CD4-positive, alpha-beta memory T cell (primary cell): ENCODE measurements at regions not wholly inside any gene's neighbourhood (a gene's known extent, or its start where the extent isn't known, plus 50 kb on each side); places are given as distances from the start of the nearest gene placed in this dataset.

Experiments
- CTCF ChIA-PET: fragments of 350-600 bp; sonication (Branson Sonifier 250); formaldehyde crosslinking; loops from one replicate; lab custom pipeline; 2021; ENCODE audit warnings: inconsistent platforms; ENCODE audit not compliant: partially characterized antibody; lab: Charles Lee
- POLR2A ChIA-PET: fragments of 350-600 bp; sonication (Branson Sonifier 250); formaldehyde crosslinking; loops from one replicate; lab custom pipeline; 2021; ENCODE audit not compliant: partially characterized antibody; lab: Charles Lee
- DNase-seq, 5 donors: peaks; one replicate each; pipeline versions ENCODE4 v3.0.0 to v3.0.0-alpha.2; 2020 to 2022; ENCODE audit warnings: mixed read lengths in 1 of 5
- H3K27ac ChIP-seq: one replicate; pipeline ENCODE4 v1.7.0; 2013; ENCODE audit warnings: low read depth, low read length
- H3K27me3 ChIP-seq: 2 replicates; pipeline ENCODE4 v1.7.0; 2013; ENCODE audit warnings: mild to moderate bottlenecking, low read length, moderate library complexity; ENCODE audit not compliant: insufficient read depth
- H3K36me3 ChIP-seq: 2 replicates; pipeline ENCODE4 v1.7.0; 2013; ENCODE audit warnings: mild to moderate bottlenecking, low read length, moderate library complexity; ENCODE audit not compliant: insufficient read depth
- H3K4me1 ChIP-seq: 2 replicates; pipeline ENCODE4 v1.7.0; 2013; ENCODE audit warnings: mild to moderate bottlenecking, low read length, moderate library complexity; ENCODE audit not compliant: insufficient read depth
- H3K4me3 ChIP-seq, 2 donors: one replicate each; pipeline ENCODE4 v1.7.0; 2013; ENCODE audit warnings: low read length in 2 of 2, mild to moderate bottlenecking in 1 of 2
- H3K9me3 ChIP-seq, 2 donors: one replicate each; pipeline ENCODE4 v1.7.0; 2013; ENCODE audit warnings: low read length in 2 of 2, control low read depth in 1 of 2; ENCODE audit not compliant: control insufficient read depth in 1 of 2
- H3K27ac Mint-ChIP-seq, 7 donors: one replicate each; pipeline ENCODE4 v1.8.0; 2020 to 2021; ENCODE audit warnings: mixed read lengths in 7 of 7, mild to moderate bottlenecking in 6 of 7, inconsistent platforms in 3 of 7, moderate library complexity in 3 of 7
- H3K27me3 Mint-ChIP-seq, 2 donors: one replicate each; pipeline ENCODE4 v1.8.0; 2020 to 2021; ENCODE audit warnings: mixed read lengths in 2 of 2
- H3K36me3 Mint-ChIP-seq, 2 donors: one replicate each; pipeline ENCODE4 v1.8.0; 2020 to 2021; ENCODE audit warnings: mixed read lengths in 2 of 2, inconsistent platforms in 1 of 2, mild to moderate bottlenecking in 1 of 2
- H3K4me1 Mint-ChIP-seq, 4 donors: one replicate each; pipeline ENCODE4 v1.8.0; 2020 to 2021; ENCODE audit warnings: mixed read lengths in 4 of 4, mild to moderate bottlenecking in 1 of 4
- H3K4me3 Mint-ChIP-seq, 8 donors: one replicate each; pipeline ENCODE4 v1.8.0; 2020 to 2021; ENCODE audit warnings: mixed read lengths in 8 of 8, mild to moderate bottlenecking in 7 of 8, moderate library complexity in 6 of 8, inconsistent platforms in 3 of 8
- H3K9me3 Mint-ChIP-seq, 8 donors: one replicate each; pipeline ENCODE4 v1.8.0; 2020 to 2021; ENCODE audit warnings: mixed read lengths in 8 of 8, mild to moderate bottlenecking in 5 of 8, inconsistent platforms in 3 of 8, moderate library complexity in 1 of 8
- intact Hi-C: fragments of 100-400 bp; cut with micrococcal nuclease; formaldehyde crosslinking; loops from one replicate; pipeline ENCODE4 v1.15.1; 2023

GRCh38 chr18:60754413-60755009 lies 381.9 kb upstream of the MC4R start:
- no peaks in the 10 kb centered on the region for H3K36me3 Mint-ChIP-seq
- POLR2A ChIA-PET = no interaction called here
- H3K36me3 ChIP-seq = no peaks in the 10 kb centered on the region
- DNase-seq = no peak
- H3K4me3 Mint-ChIP-seq = no peak overlapping the region
- H3K27ac ChIP-seq = no peak overlapping the region
- H3K27me3 Mint-ChIP-seq = no peaks in the 10 kb centered on the region
- peaks cover 0 to 6% (median 0%) of the 10 kb centered on the region in 8 donors for H3K9me3 Mint-ChIP-seq
- CTCF ChIA-PET = no interaction called here
- H3K4me1 Mint-ChIP-seq = no peaks in the 10 kb centered on the region
- H3K4me1 ChIP-seq = no peaks in the 10 kb centered on the region
- intact Hi-C loops = no loop called here
- no peak overlapping the region for H3K27ac Mint-ChIP-seq
- H3K4me3 ChIP-seq = no peak overlapping the region
- H3K9me3 ChIP-seq = no peaks in the 10 kb centered on the region
- H3K27me3 ChIP-seq = no peaks in the 10 kb centered on the region

DNA sequence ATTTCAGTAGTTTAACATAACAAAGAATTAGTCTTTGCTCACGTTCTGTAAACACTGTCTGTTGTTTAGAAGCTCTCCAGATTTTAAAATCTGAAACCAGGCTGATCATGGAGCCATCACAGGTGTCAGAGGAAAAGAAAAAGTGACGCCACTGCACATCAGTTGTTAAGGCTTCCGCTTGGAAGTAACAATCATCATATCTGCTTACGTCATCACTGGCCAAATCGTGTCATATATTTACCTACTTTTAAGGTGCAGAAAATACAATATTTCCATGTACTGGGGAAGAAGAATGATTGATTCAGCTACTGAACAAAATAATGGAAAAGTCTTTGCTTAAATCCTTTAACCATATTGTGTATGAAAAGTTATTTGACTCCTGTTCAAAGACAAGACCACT lies 382.6 kb upstream of the MC4R start:
- Mint-ChIP-seq H3K27me3 (no peaks in the 10 kb centered on the region), H3K4me1 (no peaks in the 10 kb centered on the region), H3K27ac (no peak overlapping the region), H3K4me3 (no peak overlapping the region), H3K36me3 (no peaks in the 10 kb centered on the region), H3K9me3 (peaks cover 0 to 6% (median 0%) of the 10 kb centered on the region in 8 donors)
- no peak overlapping the region for H3K4me3 ChIP-seq
- no peak for DNase-seq
- no peak overlapping the region for H3K27ac ChIP-seq
- H3K36me3 ChIP-seq = no peaks in the 10 kb centered on the region
- H3K9me3 ChIP-seq = no peaks in the 10 kb centered on the region
- H3K27me3 ChIP-seq = no peaks in the 10 kb centered on the region
- no peaks in the 10 kb centered on the region for H3K4me1 ChIP-seq
- intact Hi-C loops = no loop called here
- ChIA-PET POLR2A (no interaction called here), CTCF (no interaction called here)

GRCh38 chr18:60775978-60776377 lies 403.4 kb upstream of the MC4R start:
- no peak overlapping the region for H3K4me3 Mint-ChIP-seq
- intact Hi-C loops = no loop called here
- Histone ChIP-seq H3K4me1 (no peaks in the 10 kb centered on the region), H3K27me3 (no peaks in the 10 kb centered on the region), H3K27ac (no peak overlapping the region), H3K4me3 (no peak overlapping the region), H3K36me3 (no peaks in the 10 kb centered on the region), H3K9me3 (no peaks in the 10 kb centered on the region)
- peaks cover 2 to 28% (median 8%) of the 10 kb centered on the region in 8 donors for H3K9me3 Mint-ChIP-seq
- no peaks in the 10 kb centered on the region for H3K27me3 Mint-ChIP-seq
- CTCF ChIA-PET = no interaction called here
- no peaks in the 10 kb centered on the region for H3K4me1 Mint-ChIP-seq
- DNase-seq = no peak
- POLR2A ChIA-PET = no interaction called here
- no peaks in the 10 kb centered on the region for H3K36me3 Mint-ChIP-seq
- H3K27ac Mint-ChIP-seq = no peak overlapping the region

GRCh38 chr18:60784161-60784560 lies 411.6 kb upstream of the MC4R start:
- H3K27me3 ChIP-seq = no peaks in the 10 kb centered on the region
- H3K36me3 ChIP-seq = no peaks in the 10 kb centered on the region
- no peaks in the 10 kb centered on the region for H3K4me1 Mint-ChIP-seq
- H3K9me3 ChIP-seq = no peaks in the 10 kb centered on the region
- H3K27ac Mint-ChIP-seq = no peak overlapping the region
- no peaks in the 10 kb centered on the region for H3K27me3 Mint-ChIP-seq
- no peak overlapping the region for H3K4me3 ChIP-seq
- H3K27ac ChIP-seq = no peak overlapping the region
- no peak for DNase-seq
- no peak overlapping the region for H3K4me3 Mint-ChIP-seq
- CTCF ChIA-PET = no interaction called here
- H3K9me3 Mint-ChIP-seq = peaks cover 0 to 10% (median 4%) of the 10 kb centered on the region in 8 donors
- H3K4me1 ChIP-seq = no peaks in the 10 kb centered on the region
- no peaks in the 10 kb centered on the region for H3K36me3 Mint-ChIP-seq
- POLR2A ChIA-PET = no interaction called here
- intact Hi-C loops = no loop called here

DNA sequence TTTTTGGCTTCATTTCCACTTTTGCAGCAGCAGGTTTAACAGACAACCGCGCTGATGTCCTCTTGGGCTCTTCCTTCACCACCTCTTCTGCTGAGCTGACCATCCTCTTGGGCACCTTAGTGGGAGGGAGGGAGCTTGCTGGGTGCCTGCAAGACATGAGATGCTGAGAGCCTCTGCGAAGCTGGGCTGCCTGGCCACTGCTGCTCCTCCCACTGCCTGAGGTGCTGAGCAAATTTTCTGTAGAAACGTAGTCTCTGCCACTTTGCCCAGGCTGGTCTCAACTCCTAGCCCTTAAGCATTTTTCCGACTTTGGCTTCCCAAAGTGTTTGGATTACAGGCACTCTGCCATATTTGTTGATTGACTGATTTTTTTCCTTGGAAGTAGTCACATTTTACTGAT lies 422.2 kb upstream of the MC4R start:
- ChIA-PET POLR2A (no interaction called here), CTCF (no interaction called here)
- Mint-ChIP-seq H3K4me3 (no peak overlapping the region), H3K36me3 (no peaks in the 10 kb centered on the region), H3K27me3 (no peaks in the 10 kb centered on the region), H3K9me3 (peaks cover 5 to 22% (median 12%) of the 10 kb centered on the region in 8 donors), H3K4me1 (no peaks in the 10 kb centered on the region), H3K27ac (no peak overlapping the region)
- no peaks in the 10 kb centered on the region for H3K4me1 ChIP-seq
- no peak overlapping the region for H3K4me3 ChIP-seq
- no peaks in the 10 kb centered on the region for H3K27me3 ChIP-seq
- no peaks in the 10 kb centered on the region for H3K36me3 ChIP-seq
- DNase-seq = peak in 2 of 5 donors; percentile 0 to 8
- H3K9me3 ChIP-seq = no peaks in the 10 kb centered on the region
- intact Hi-C loops = no loop called here
- H3K27ac ChIP-seq = no peak overlapping the region

DNA sequence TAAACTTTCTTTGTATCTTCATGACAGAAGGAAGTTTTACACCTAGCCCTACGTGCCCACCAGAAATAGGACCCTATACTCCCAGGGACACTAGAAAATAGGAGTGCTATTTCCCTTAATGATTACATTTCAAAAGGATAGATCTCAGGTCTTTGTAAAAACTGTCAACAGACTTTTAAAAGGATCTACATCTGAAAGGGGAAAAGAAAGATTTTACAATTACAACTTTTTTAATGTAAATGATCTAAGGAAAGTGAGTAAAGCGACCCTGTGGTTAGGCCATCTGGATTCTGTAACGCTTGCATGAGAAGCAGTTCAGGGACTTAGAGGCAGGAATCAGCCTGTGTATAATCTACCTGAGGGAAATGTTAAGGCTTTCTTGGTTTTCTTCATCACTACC lies 431.8 kb upstream of the MC4R start:
- CTCF ChIA-PET = no interaction called here
- no peak for DNase-seq
- Mint-ChIP-seq H3K27me3 (no peaks in the 10 kb centered on the region), H3K27ac (no peak overlapping the region), H3K36me3 (no peaks in the 10 kb centered on the region), H3K4me1 (no peaks in the 10 kb centered on the region), H3K9me3 (peaks cover 0 to 12% (median 5%) of the 10 kb centered on the region in 8 donors), H3K4me3 (no peak overlapping the region)
- POLR2A ChIA-PET = no interaction called here
- intact Hi-C loops = no loop called here
- Histone ChIP-seq H3K4me1 (no peaks in the 10 kb centered on the region), H3K27ac (no peak overlapping the region), H3K9me3 (no peaks in the 10 kb centered on the region), H3K36me3 (no peaks in the 10 kb centered on the region), H3K27me3 (no peaks in the 10 kb centered on the region), H3K4me3 (no peak overlapping the region)

- H3K4me3 Mint-ChIP-seq = no peak overlapping the region
- no peaks in the 10 kb centered on the region for H3K4me1 Mint-ChIP-seq
- Histone ChIP-seq H3K27ac (no peak overlapping the region), H3K27me3 (no peaks in the 10 kb centered on the region), H3K9me3 (no peaks in the 10 kb centered on the region), H3K4me3 (no peak overlapping the region), H3K36me3 (no peaks in the 10 kb centered on the region), H3K4me1 (no peaks in the 10 kb centered on the region)
- intact Hi-C loops = no loop called here
- peaks cover 0 to 9% (median 3%) of the 10 kb centered on the region in 8 donors for H3K9me3 Mint-ChIP-seq
- no peaks in the 10 kb centered on the region for H3K27me3 Mint-ChIP-seq
- ChIA-PET POLR2A (no interaction called here), CTCF (no interaction called here)
- no peaks in the 10 kb centered on the region for H3K36me3 Mint-ChIP-seq
- DNase-seq = peak in 1 of 5 donors; percentile 13
- H3K27ac Mint-ChIP-seq = no peak overlapping the region
Observed at GRCh38 chr18:60809937-60810336, 437.4 kb upstream of the MC4R start.

DNA sequence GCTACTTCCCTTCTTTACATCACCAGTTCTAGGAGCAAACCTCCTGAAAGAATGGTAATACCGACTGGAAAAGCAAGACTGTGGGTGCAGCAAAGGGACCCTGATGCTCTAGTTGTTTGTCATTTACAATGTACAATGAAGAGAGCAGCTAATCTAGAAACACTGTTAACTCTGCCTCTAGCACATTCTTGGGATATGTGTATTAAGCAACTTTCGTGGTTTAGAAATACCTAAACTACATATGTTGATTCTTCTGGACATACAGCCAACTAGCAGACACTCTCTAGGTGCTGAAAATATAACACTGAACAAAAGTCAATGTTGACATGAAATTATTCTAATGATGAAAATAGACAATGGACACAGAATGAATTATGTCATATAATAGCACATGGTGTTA lies 440.3 kb upstream of the MC4R start:
- ChIA-PET CTCF (no interaction called here), POLR2A (no interaction called here)
- H3K4me3 ChIP-seq = no peak overlapping the region
- no peak overlapping the region for H3K27ac ChIP-seq
- H3K36me3 Mint-ChIP-seq = no peaks in the 10 kb centered on the region
- intact Hi-C loops = no loop called here
- DNase-seq = no peak
- H3K9me3 Mint-ChIP-seq = peaks cover 0 to 11% (median 3%) of the 10 kb centered on the region in 8 donors
- H3K27me3 ChIP-seq = no peaks in the 10 kb centered on the region
- H3K9me3 ChIP-seq = no peaks in the 10 kb centered on the region
- no peaks in the 10 kb centered on the region for H3K36me3 ChIP-seq
- H3K27me3 Mint-ChIP-seq = no peaks in the 10 kb centered on the region
- H3K4me1 ChIP-seq = no peaks in the 10 kb centered on the region
- no peaks in the 10 kb centered on the region for H3K4me1 Mint-ChIP-seq
- H3K4me3 Mint-ChIP-seq = no peak overlapping the region
- H3K27ac Mint-ChIP-seq = no peak overlapping the region
